Choroid plexus epithelial cell (primary cell): ENCODE measurements at regions not wholly inside any gene's neighbourhood (a gene's known extent, or its start where the extent isn't known, plus 50 kb on each side); places are given as distances from the start of the nearest gene placed in this dataset.
A peak's percentile ranks its signal among the peaks of the same experiment; 100 is the strongest.

Source experiments
- DNase-seq: peaks from one replicate; pipeline ENCODE4 v3.0.0-alpha.2; 2010; ENCODE audit warnings: low read depth
- H3K4me3 ChIP-seq: 2 replicates; pipeline ENCODE4 v1.5.1; 2011; ENCODE audit warnings: low read depth, mild to moderate bottlenecking, control low read depth, low read length, moderate library complexity
- CTCF ChIP-seq: conservative IDR thresholded peaks from 2 replicates; pipeline ENCODE4 v1.5.1; 2011; ENCODE audit warnings: low read depth, mild to moderate bottlenecking, control low read depth, inconsistent platforms, low read length, moderate library complexity

DNA sequence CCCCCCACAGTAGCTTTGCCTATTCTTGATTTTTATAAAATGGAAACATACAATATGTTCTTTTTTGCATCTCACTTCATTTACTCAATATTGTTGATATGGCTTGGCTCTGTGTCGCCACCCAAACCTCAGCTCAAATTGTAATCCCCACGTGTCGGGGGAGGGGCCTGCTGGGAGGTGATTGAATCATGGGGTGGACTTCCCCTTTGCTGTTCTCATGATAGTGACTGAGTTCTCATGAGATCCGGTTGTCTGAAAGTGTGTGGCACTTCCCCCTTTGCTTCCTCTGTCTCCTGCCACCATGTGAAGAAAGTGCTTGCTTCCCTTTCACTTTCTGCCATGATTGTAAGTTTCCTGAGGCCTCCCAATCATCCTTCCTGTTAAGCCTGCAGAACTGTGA, 431.3 kb downstream of the MN1 start:
- peak; percentile 8 for DNase-seq
- TF ChIP-seq CTCF, result no peak
- no peak overlapping the region for H3K4me3 ChIP-seq

DNA sequence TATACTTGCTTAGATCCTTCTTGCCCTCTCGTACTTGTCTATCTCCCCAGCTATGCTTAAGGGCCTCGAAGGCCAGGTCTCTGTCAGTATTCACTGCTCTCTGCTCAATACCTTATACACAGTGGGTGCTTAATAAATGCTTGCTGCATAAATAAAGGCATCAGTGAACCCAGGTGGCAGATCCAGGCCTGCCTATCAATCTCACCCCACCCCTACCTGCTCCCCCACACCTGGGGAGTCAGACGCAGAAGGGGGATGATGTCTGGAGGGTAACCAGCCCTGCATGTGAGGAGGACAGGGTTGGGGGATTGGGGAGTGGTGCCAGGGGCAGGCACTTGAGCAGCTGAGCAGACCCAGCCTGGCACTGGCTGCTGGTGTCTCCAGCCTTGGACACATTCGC, 430.6 kb downstream of the MN1 start:
- no peak for DNase-seq
- no peak overlapping the region for H3K4me3 ChIP-seq
- TF ChIP-seq CTCF, result no peak

DNA sequence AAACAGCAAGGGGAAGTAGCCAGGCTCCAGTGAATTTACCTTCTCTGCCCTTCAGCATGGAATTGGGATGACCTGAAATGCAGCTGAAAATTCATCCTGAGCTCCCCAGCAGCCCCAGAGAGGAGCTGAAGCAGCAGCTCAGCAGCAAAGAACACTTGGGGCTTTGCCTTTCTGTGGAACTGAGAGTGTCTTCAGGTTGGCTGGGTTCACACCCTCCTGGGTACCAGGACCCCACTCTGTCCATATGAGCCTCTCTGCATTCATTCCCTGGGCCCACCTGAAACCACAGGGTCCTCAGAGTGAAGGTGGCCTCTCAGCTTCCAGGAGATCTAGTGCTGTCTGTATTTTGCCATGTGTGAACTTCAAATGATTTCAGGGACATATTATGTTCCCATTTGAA, 429.2 kb downstream of the MN1 start:
- TF ChIP-seq CTCF, result no peak
- H3K4me3 ChIP-seq, result no peak overlapping the region
- DNase-seq, result no peak

DNA sequence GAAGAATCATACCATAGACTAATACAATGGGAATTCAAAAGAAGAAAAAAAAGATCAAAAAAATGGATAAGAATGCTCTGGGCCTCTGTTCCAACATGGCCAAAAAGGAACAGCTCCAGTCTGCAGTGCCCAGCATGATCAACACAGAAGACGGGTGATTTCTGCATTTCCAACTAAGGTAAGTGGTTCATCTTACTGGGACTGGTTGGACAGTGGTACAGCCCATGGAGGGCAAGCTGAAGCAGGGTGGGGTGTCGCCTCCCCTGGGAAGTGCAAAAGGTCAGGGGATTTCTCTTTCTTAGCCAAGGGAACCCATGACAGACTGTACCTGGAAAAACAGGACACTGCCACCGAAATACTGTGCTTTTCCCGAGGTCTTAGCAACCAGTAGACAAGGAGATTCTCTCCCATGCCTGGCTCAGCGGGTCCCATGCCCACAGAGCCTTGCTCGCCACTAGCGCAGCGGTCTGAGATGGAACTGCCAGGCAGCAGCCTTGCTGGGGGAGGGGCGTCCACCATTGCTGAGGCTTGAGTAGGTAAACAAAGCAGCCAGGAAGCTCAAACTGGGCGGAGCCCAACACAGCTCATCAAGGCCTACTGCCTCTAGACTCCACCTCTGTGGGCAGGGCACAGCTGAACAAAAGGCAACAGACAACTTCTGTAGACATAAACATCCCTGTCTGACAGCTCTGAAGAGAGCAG, 428.4 kb downstream of the MN1 start:
- peak; percentile 33 for DNase-seq
- TF ChIP-seq CTCF, result no peak
- H3K4me3 ChIP-seq, result no peak overlapping the region

- peak; percentile 57 for DNase-seq
- peak overlapping the region; percentile 0 for H3K4me3 ChIP-seq
- no peak for TF ChIP-seq CTCF
Observed at GRCh38 chr22:27377501-27378295, 423.9 kb downstream of the MN1 start.

DNA sequence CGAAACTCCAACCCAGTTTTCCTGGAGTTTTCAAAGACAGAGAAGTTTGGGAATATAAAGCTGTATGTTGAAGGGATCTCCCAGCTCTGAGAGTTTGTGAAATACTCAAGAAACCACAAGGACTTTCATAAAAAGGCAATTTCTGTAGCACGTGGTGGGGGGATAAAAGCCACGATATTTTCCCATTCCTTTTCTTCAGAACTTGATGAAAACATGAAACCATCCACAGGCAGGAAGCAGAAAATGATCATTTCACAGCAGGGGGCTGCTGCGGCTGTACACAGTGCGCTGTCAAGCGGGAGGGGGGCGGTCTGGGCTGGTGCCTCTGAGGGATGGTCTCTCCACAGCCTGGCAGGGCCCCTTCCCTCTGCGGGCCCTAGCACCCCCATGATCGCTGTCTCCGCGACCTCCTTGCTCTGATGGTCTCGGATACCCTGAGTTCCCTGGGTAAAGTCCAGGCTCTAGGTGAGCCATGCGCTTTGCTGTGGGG, 423.2 kb downstream of the MN1 start:
- TF ChIP-seq CTCF, result no peak
- peak overlapping the region; percentile 40 for H3K4me3 ChIP-seq
- DNase-seq, result peak; percentile 86
